ENCODE measurements at regions not wholly inside any gene's neighbourhood (a gene's known extent, or its start where the extent isn't known, plus 50 kb on each side); places are given as distances from the start of the nearest gene placed in this dataset.

GRCh38 chr5:123949043-123949804 lies 437.2 kb downstream of the CSNK1G3 start:
- DNase-seq (ENCODE audit: extremely low spot score), result no peak
- CTCF ChIA-PET, result interaction anchor here (1.1 to 1.2 kb wide), 2 partner anchors 10 to 29 kb away, joined by 3 read pairs; no protein-coding TSS in a partner anchor
- POLR2A ChIA-PET, result no interaction called here
- no peak for TF ChIP-seq CTCF (IDR thresholded peaks at IDR 0.05; ENCODE audit: control extremely low read depth, extremely low read depth, low read depth, missing control alignments)

GRCh38 chr5:123947797-123948196 lies 435.8 kb downstream of the CSNK1G3 start:
- ChIA-PET POLR2A (no interaction called here), CTCF (no interaction called here)
- TF ChIP-seq CTCF (IDR thresholded peaks at IDR 0.05; ENCODE audit: control extremely low read depth, extremely low read depth, low read depth, missing control alignments), result no peak
- no peak for DNase-seq (ENCODE audit: extremely low spot score)

- CTCF ChIA-PET, result no interaction called here
- DNase-seq (ENCODE audit: extremely low spot score), result no peak
Observed at GRCh38 chr5:123945548-123945947, 433.6 kb downstream of the CSNK1G3 start.

GRCh38 chr5:123943151-123943550 lies 431.2 kb downstream of the CSNK1G3 start:
- CTCF ChIA-PET, result no interaction called here
- no peak for DNase-seq (ENCODE audit: extremely low spot score)

More at GRCh38 chr5:123945548-123945947, 433.6 kb downstream of the CSNK1G3 start:
- POLR2A ChIA-PET, result no interaction called here
- TF ChIP-seq CTCF (IDR thresholded peaks at IDR 0.05; ENCODE audit: control extremely low read depth, extremely low read depth, low read depth, missing control alignments), result no peak

GRCh38 chr5:123940416-123940815 lies 428.4 kb downstream of the CSNK1G3 start:
- DNase-seq (ENCODE audit: extremely low spot score), result no peak
- TF ChIP-seq CTCF (IDR thresholded peaks at IDR 0.05; ENCODE audit: control extremely low read depth, extremely low read depth, low read depth, missing control alignments), result no peak
- ChIA-PET CTCF (no interaction called here), POLR2A (no interaction called here)

More at GRCh38 chr5:123943151-123943550, 431.2 kb downstream of the CSNK1G3 start:
- TF ChIP-seq CTCF (IDR thresholded peaks at IDR 0.05; ENCODE audit: control extremely low read depth, extremely low read depth, low read depth, missing control alignments), result no peak
- POLR2A ChIA-PET, result no interaction called here

GRCh38 chr5:123937230-123937629 lies 425.3 kb downstream of the CSNK1G3 start:
- CTCF ChIA-PET, result no interaction called here
- no peak for TF ChIP-seq CTCF (IDR thresholded peaks at IDR 0.05; ENCODE audit: control extremely low read depth, extremely low read depth, low read depth, missing control alignments)
- POLR2A ChIA-PET, result no interaction called here
- DNase-seq (ENCODE audit: extremely low spot score), result no peak
